ENCODE measurements at regions not wholly inside any gene's neighbourhood (a gene's known extent, or its start where the extent isn't known, plus 50 kb on each side); places are given as distances from the start of the nearest gene placed in this dataset.
"Not testable (repeated sequence)": the region's sequence is repeated elsewhere in the genome, so short reads cannot be mapped to it uniquely, and the experiment has no call there.

DNA sequence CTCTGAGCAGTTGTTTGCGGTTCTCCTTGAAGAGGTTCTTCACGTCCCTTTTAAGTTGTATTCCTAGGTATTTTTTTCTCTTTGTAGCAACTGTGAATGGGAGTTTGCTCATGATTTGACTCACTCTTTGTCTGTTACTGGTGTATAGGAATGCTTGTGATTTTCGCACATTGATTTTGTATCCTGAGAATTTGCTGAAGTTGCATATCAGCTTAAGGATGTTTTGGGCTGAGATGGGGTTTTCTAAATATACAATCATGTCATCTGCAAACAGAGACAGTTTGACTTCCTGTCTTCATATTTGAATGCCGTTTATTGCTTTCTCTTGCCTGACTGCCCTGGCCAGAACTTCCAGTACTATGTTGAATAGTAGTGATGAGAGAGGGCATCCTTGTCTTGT, 122.5 kb upstream of the CCDC85A start:
- not testable (repeated sequence) for H3K36me3 ChIP-seq (ENCODE audit: insufficient read depth, low read length); H3K4me1 ChIP-seq (ENCODE audit: insufficient read depth, low read length); H3K4me3 ChIP-seq (ENCODE audit: low read length); H3K9me3 ChIP-seq (ENCODE audit: insufficient read depth, low read depth, low read length); H3K9ac ChIP-seq (ENCODE audit: low read depth, low read length); H3K27ac ChIP-seq (ENCODE audit: low read depth, low read length); H3K27me3 ChIP-seq (ENCODE audit: insufficient read depth, low read length)
- 95% methylated on average over 4 of the region's 4 CpGs for WGBS

DNA sequence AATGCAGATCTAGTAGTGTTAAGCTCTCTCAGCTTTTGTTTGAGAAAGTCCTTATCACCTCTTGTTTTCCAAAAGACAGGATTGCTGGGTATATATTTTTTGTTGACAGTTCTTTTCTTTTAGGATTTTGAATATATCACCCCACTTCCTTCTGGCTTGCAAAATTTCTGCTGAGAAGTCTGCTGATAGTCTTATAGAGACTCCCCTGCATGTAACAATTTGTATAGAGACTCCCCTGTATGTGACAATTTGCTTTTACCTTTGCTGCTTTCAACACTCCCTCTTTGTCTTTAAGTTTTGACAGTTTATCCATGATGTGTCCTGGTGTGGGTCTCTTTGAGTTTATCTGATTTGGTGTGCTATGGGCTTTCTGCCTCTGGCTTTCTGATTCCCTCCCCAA, 115.0 kb upstream of the CCDC85A start:
- no peak overlapping the region for H3K4me3 ChIP-seq (ENCODE audit: low read length)
- H3K4me1 ChIP-seq (ENCODE audit: insufficient read depth, low read length): no peaks in the 10 kb centered on the region

DNA sequence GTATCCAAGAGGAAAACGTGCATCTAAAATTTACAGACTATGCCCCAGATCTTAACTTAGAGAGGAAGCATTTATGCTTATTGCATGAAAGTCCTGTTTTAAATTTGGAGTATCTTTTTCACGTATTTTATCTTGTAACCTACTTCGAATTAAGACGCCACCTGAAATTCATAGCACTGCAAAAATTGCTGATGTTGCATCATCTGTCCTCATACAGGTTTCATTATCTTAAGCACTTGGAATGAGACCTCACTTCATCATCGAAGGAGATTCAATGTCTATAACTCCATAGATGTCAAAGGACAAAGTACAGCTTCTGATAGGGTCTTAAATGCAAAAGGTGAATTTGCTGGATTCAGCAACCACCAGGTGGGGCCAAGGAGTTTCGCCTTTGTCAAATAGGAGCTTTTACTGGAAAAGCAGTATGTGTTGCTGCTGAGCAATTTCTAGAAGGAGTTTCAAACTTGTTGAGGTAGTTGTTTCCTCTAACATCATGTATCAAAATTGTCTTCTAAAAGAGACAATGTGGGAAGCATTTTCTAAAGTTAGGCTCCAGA, 106.4 kb upstream of the CCDC85A start:
- Histone ChIP-seq H3K4me1 (ENCODE audit: insufficient read depth, low read length) (no peaks in the 10 kb centered on the region), H3K27ac (ENCODE audit: low read depth, low read length) (no peak overlapping the region), H3K9me3 (ENCODE audit: insufficient read depth, low read depth, low read length) (no peaks in the 10 kb centered on the region), H3K27me3 (ENCODE audit: insufficient read depth, low read length) (0 out of 2 replicates have a peak, but pooled peaks cover 2% of the 10 kb centered on the region), H3K9ac (ENCODE audit: low read depth, low read length) (no peak overlapping the region), H3K4me3 (ENCODE audit: low read length) (no peak overlapping the region), H3K36me3 (ENCODE audit: insufficient read depth, low read length) (no peaks in the 10 kb centered on the region)
- WGBS: 75% methylated on average over 6 of the region's 6 CpGs

More for the DNA sequence above, 115.0 kb upstream of the CCDC85A start:
- Histone ChIP-seq H3K27ac (ENCODE audit: low read depth, low read length) (no peak overlapping the region), H3K27me3 (ENCODE audit: insufficient read depth, low read length) (no peaks in the 10 kb centered on the region), H3K9ac (ENCODE audit: low read depth, low read length) (no peak overlapping the region), H3K9me3 (ENCODE audit: insufficient read depth, low read depth, low read length) (peaks cover 21% of the 10 kb centered on the region), H3K36me3 (ENCODE audit: insufficient read depth, low read length) (no peaks in the 10 kb centered on the region)

DNA sequence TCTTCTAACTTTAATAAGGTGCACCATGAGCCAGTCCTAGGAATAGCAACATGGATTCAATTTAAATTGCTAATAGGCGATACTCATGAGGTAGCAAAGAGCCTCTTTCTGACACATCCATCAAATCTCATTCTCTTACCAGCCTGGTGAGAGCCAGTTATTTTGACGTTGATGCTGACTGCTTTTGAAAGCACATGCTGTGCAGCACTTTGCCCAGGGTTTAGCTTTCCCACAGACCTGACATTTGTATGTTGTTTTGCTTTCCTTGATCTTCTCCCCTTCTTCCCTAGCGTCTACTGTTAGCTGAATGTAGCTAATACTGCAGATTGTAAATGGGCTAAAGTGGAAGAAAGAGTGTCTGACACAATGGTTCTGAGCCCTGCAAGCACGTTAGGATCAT, 101.1 kb upstream of the CCDC85A start:
- no peaks in the 10 kb centered on the region for H3K27me3 ChIP-seq (ENCODE audit: insufficient read depth, low read length)
- no peaks in the 10 kb centered on the region for H3K4me1 ChIP-seq (ENCODE audit: insufficient read depth, low read length)
- 87% methylated on average over 3 of the region's 4 CpGs for WGBS
- no peaks in the 10 kb centered on the region for H3K9me3 ChIP-seq (ENCODE audit: insufficient read depth, low read depth, low read length)
- no peak overlapping the region for H3K4me3 ChIP-seq (ENCODE audit: low read length)
- H3K9ac ChIP-seq (ENCODE audit: low read depth, low read length): no peak overlapping the region
- H3K27ac ChIP-seq (ENCODE audit: low read depth, low read length): no peak overlapping the region
- no peaks in the 10 kb centered on the region for H3K36me3 ChIP-seq (ENCODE audit: insufficient read depth, low read length)

DNA sequence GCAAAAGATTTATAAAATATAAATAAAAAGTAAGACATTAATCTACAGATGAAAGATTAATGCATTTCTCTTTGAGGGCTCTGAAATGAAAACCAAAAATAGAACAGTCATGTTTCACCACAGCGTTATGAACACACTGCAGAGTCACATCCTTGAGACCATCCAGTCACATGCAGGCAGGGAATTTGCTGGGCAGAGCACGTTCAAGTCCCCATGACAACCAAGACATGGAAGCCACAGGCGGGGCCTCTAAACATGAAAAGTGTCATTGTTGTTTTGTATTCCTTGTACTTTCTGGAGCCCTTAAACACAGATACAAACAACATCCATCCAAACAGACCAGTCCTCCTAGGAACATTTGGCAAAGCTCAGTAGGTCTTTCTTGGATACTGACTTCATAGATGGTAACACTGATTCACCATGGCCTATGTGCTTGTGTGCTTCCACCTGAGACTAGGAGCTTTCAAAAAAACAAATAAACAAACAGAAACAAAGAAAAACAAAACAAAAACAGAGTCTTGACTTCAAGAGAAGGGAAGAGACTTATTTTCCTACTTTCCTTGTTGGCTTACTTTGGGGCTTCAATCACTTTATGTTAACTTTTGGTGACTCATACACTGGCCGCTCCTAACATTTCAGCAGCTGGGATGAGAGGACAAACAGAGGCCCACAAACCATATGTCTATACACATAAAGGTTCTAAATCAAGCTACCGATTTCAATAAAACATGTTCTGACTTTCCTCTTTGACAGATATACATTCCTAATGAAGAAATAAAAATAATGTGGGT, 99.5 kb upstream of the CCDC85A start:
- Histone ChIP-seq H3K27ac (ENCODE audit: low read depth, low read length) (no peak overlapping the region), H3K4me1 (ENCODE audit: insufficient read depth, low read length) (no peaks in the 10 kb centered on the region), H3K36me3 (ENCODE audit: insufficient read depth, low read length) (no peaks in the 10 kb centered on the region), H3K4me3 (ENCODE audit: low read length) (no peak overlapping the region), H3K27me3 (ENCODE audit: insufficient read depth, low read length) (no peaks in the 10 kb centered on the region), H3K9ac (ENCODE audit: low read depth, low read length) (no peak overlapping the region), H3K9me3 (ENCODE audit: insufficient read depth, low read depth, low read length) (no peaks in the 10 kb centered on the region)
- 91% methylated on average over 5 of the region's 5 CpGs for WGBS

DNA sequence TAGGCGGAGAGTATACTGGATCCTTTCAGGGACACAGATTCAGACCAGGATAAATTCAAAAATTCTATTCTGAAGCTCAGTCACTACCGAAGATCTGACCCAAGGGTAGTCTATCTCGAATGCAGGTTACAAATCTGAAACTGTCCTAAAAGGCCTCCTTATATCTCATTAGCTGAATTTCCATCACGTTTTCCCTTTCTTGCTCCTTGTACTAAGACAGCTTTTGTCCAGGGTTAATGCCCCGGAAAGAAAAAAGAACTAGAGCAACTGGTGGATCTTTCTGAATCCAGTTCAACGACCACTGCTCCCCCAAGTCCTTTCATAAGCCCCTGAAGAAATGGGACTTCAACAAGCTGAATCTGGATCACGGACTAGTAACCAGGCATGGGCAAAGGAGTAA, 97.5 kb upstream of the CCDC85A start:
- Histone ChIP-seq H3K9me3 (ENCODE audit: insufficient read depth, low read depth, low read length) (no peaks in the 10 kb centered on the region), H3K36me3 (ENCODE audit: insufficient read depth, low read length) (no peaks in the 10 kb centered on the region), H3K27me3 (ENCODE audit: insufficient read depth, low read length) (no peaks in the 10 kb centered on the region), H3K4me3 (ENCODE audit: low read length) (no peak overlapping the region), H3K9ac (ENCODE audit: low read depth, low read length) (no peak overlapping the region), H3K4me1 (ENCODE audit: insufficient read depth, low read length) (no peaks in the 10 kb centered on the region), H3K27ac (ENCODE audit: low read depth, low read length) (no peak overlapping the region)
- WGBS: 94% methylated on average over 7 of the region's 7 CpGs

DNA sequence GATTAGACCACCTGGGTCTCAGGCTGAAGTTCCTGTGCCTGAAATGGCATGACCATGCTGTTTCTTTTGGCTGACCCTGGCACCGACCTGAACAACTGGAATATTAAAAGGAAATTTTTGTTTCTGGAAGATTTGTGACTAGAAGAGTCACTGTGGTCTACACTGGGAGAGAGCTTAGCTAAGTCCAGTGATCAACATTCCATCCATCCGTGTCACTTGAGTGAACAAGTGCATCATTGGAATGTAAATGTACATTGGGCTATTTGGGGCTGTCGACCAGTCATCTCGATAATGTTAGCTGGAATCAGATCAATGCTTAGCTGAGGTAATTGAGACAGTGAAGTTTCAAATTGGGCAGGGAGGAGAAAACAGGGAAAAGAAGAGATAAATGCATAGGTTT, 95.4 kb upstream of the CCDC85A start:
- Histone ChIP-seq H3K9me3 (ENCODE audit: insufficient read depth, low read depth, low read length) (peaks cover 4% of the 10 kb centered on the region; the same call in 1 of the 2 replicates), H3K9ac (ENCODE audit: low read depth, low read length) (no peak overlapping the region), H3K27me3 (ENCODE audit: insufficient read depth, low read length) (no peaks in the 10 kb centered on the region), H3K27ac (ENCODE audit: low read depth, low read length) (no peak overlapping the region), H3K4me1 (ENCODE audit: insufficient read depth, low read length) (no peaks in the 10 kb centered on the region), H3K36me3 (ENCODE audit: insufficient read depth, low read length) (no peaks in the 10 kb centered on the region), H3K4me3 (ENCODE audit: low read length) (no peak overlapping the region)
- WGBS: 88% methylated on average over 4 of the region's 4 CpGs

DNA sequence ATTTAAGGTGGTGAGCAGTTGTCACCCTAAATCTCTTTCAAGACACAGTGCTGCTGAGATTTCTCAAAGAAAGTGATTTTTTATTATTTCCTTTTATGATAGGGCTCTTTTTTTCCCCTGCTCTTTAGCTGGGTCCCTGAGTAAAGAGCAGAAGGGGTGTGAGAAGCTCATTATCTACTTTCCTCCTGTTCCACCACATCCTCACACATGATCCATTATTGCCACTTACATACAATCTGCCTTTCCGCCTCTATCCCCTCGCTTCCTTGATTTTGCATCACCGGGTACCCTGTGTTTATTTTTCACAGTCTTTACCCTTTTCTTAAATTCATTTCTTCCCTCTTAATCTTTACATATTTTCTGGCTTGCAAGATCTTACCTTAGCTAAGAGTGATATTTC, 93.9 kb upstream of the CCDC85A start:
- H3K27me3 ChIP-seq (ENCODE audit: insufficient read depth, low read length): no peaks in the 10 kb centered on the region
- no peaks in the 10 kb centered on the region for H3K4me1 ChIP-seq (ENCODE audit: insufficient read depth, low read length)
- H3K36me3 ChIP-seq (ENCODE audit: insufficient read depth, low read length): no peaks in the 10 kb centered on the region
- H3K27ac ChIP-seq (ENCODE audit: low read depth, low read length): no peak overlapping the region
- no peak overlapping the region for H3K4me3 ChIP-seq (ENCODE audit: low read length)
- WGBS: 96% methylated on average over 3 of the region's 3 CpGs
- H3K9ac ChIP-seq (ENCODE audit: low read depth, low read length): no peak overlapping the region
- H3K9me3 ChIP-seq (ENCODE audit: insufficient read depth, low read depth, low read length): peaks cover 4% of the 10 kb centered on the region; the same call in 1 of the 2 replicates

DNA sequence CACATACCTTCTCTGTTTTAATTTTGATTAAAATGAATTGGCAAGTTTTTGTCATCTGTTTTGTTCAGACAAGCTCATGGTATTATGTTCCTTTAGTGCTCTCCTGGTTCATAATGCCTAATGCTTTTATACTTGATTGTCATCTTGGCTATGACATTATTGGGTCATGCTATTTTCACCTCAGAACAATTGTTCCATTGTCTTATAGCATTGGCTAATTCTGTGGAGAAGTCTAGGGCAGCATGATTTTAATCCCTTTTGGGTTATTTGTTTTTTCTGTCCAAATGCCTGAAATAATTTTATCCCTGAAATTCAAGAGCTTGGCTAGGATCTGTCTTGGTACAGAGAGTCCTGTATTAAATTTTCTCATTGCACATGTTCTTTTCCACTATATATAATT, 83.8 kb upstream of the CCDC85A start:
- Histone ChIP-seq H3K4me1 (ENCODE audit: insufficient read depth, low read length) (no peaks in the 10 kb centered on the region; the same call in 1 of the 2 replicates), H3K9me3 (ENCODE audit: insufficient read depth, low read depth, low read length) (no peaks in the 10 kb centered on the region), H3K9ac (ENCODE audit: low read depth, low read length) (no peak overlapping the region), H3K27me3 (ENCODE audit: insufficient read depth, low read length) (no peaks in the 10 kb centered on the region), H3K36me3 (ENCODE audit: insufficient read depth, low read length) (no peaks in the 10 kb centered on the region), H3K4me3 (ENCODE audit: low read length) (no peak overlapping the region), H3K27ac (ENCODE audit: low read depth, low read length) (no peak overlapping the region)

DNA sequence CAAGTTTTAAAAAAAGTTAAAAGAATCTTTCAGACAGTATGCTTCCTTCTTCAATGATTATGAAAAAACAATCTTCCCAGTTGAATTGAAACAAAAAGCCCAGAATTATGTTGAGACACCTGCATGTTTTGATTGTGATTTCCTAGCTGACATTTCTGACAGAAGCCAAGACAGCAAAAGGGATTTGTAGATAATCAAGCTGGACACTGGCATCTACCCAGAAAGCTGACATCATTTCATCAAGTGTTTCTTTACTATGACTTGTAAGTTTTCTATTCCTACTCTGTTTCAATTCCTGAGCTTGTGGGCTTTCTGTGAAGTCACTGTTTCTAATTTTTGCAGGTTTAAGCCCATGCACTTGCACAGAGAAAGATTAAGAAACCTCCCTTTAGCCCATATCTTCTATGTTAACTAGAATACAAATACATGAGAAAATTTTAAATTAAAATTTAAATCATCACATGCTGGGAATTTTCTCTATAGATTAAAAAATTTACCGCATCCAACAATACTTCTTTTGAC, 82.9 kb upstream of the CCDC85A start:
- Histone ChIP-seq H3K27ac (ENCODE audit: low read depth, low read length) (no peak overlapping the region), H3K9me3 (ENCODE audit: insufficient read depth, low read depth, low read length) (no peaks in the 10 kb centered on the region), H3K4me1 (ENCODE audit: insufficient read depth, low read length) (no peaks in the 10 kb centered on the region; the same call in 1 of the 2 replicates), H3K36me3 (ENCODE audit: insufficient read depth, low read length) (no peaks in the 10 kb centered on the region), H3K9ac (ENCODE audit: low read depth, low read length) (no peak overlapping the region), H3K27me3 (ENCODE audit: insufficient read depth, low read length) (no peaks in the 10 kb centered on the region), H3K4me3 (ENCODE audit: low read length) (no peak overlapping the region)
- no CpG with 5 or more reads among the region's 1 CpG for WGBS

DNA sequence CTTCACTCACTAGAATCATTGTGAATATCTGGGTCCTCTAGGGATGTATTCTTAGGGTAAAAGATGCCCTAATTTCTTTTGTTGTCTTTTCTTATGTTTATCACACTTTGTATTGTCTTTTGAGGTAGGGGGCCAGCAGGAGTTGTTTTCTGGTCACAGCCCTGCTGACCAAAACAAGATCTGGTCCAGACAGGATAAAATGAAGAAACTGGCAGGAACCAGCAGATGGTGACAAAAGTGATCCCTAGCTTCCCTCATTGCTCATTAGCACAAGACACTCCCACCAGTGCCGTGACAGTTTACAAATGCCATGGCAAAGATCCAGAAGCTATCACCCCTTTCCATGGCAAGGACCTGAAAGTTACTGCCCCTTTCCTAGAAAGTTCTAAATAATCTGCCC, 81.7 kb upstream of the CCDC85A start:
- Histone ChIP-seq H3K27me3 (ENCODE audit: insufficient read depth, low read length) (no peaks in the 10 kb centered on the region), H3K4me3 (ENCODE audit: low read length) (no peak overlapping the region), H3K36me3 (ENCODE audit: insufficient read depth, low read length) (no peaks in the 10 kb centered on the region), H3K9ac (ENCODE audit: low read depth, low read length) (no peak overlapping the region), H3K27ac (ENCODE audit: low read depth, low read length) (no peak overlapping the region), H3K9me3 (ENCODE audit: insufficient read depth, low read depth, low read length) (no peaks in the 10 kb centered on the region), H3K4me1 (ENCODE audit: insufficient read depth, low read length) (no peaks in the 10 kb centered on the region; the same call in 1 of the 2 replicates)
- 45% methylated on average over 1 of the region's 1 CpG for WGBS
